A673 (cell line): ENCODE measurements at regions not wholly inside any gene's neighbourhood (a gene's known extent, or its start where the extent isn't known, plus 50 kb on each side); places are given as distances from the start of the nearest gene placed in this dataset.

ENCODE experiments used
- CTCF ChIP-seq: fragments of 300-800, 200-600 bp; sonication (generic); conservative IDR thresholded peaks from 2 replicates; pipeline ENCODE4 v1.5.1; 2017; ENCODE audit warnings: low read depth, mild to moderate bottlenecking, antibody characterized with exemption, low read length, moderate library complexity, mixed read lengths
- EZH2 ChIP-seq: fragments of 200-600 bp; sonication (generic); IDR thresholded peaks from 2 replicates; pipeline ENCODE4 v1.6.1; 2017; ENCODE audit warnings: borderline replicate concordance, low read depth, mild to moderate bottlenecking, mixed read lengths, antibody characterized with exemption, low read length; ENCODE audit not compliant: poor library complexity, severe bottlenecking

GRCh38 chr1:238201992-238202391 lies 311.3 kb upstream of the ZP4 start:
- TF ChIP-seq CTCF = no peak
- TF ChIP-seq EZH2 = no peak
